ENCODE measurements at regions not wholly inside any gene's neighbourhood (a gene's known extent, or its start where the extent isn't known, plus 50 kb on each side); places are given as distances from the start of the nearest gene placed in this dataset.

GRCh38 chr12:63302269-63302940 lies 151.4 kb upstream of the AVPR1A start:
- ATAC-seq (ENCODE audit: low read depth) (no peak), DNase-seq (no peak)
- Histone ChIP-seq H3K27me3 (replicated peaks in 1 of 4; ENCODE audit: control extremely low read depth in 1 of 4, control insufficient read depth in 3 of 4, insufficient read depth in 4 of 4, low read length in 3 of 4) (no peaks in the 10 kb centered on the region), H4K20me1 (ENCODE audit: control insufficient read depth, insufficient read depth, low read length, poor library complexity, severe bottlenecking) (no peaks in the 10 kb centered on the region), H2AFZ (ENCODE audit: insufficient read depth, low read depth, low read length, poor library complexity, severe bottlenecking) (no peak overlapping the region), H3K9me3 (ENCODE audit: control extremely low read depth in 1 of 3, control insufficient read depth in 2 of 3, insufficient read depth in 1 of 3, low read length in 2 of 3) (no peaks in the 10 kb centered on the region), H3K36me3 (replicated peaks in 1 of 2; ENCODE audit: control extremely low read depth in 1 of 2, control insufficient read depth in 1 of 2, extremely low read depth in 1 of 2, insufficient read depth in 2 of 2, low read length in 1 of 2) (no peaks in the 10 kb centered on the region), H3K4me3 (ENCODE audit: control extremely low read depth in 1 of 5, extremely low read depth in 1 of 5, insufficient read depth in 1 of 5, low read depth in 2 of 5, low read length in 4 of 5) (no peak overlapping the region), H3K4me2 (replicated peaks; ENCODE audit: low read depth, low read length, poor library complexity, severe bottlenecking) (no peak overlapping the region), H3K79me2 (ENCODE audit: control insufficient read depth, insufficient read depth, low read length) (no peaks in the 10 kb centered on the region), H3K27ac (ENCODE audit: low read length in 2 of 2) (no peak overlapping the region), H3K9ac (ENCODE audit: low read length) (no peak overlapping the region), H3K4me1 (ENCODE audit: control insufficient read depth in 2 of 2, insufficient read depth in 2 of 2, low read length in 2 of 2) (no peaks in the 10 kb centered on the region)
- Mint-ChIP-seq H3K4me3 (no peak overlapping the region), H3K27ac (no peak overlapping the region), H3K9me3 (ENCODE audit: insufficient read depth) (no peaks in the 10 kb centered on the region), H3K4me1 (no peaks in the 10 kb centered on the region), H3K27me3 (no peaks in the 10 kb centered on the region)
- ChIA-PET CTCF (no interaction called here), POLR2A (no interaction called here)
- 100% methylated on average over 1 of the region's 7 CpGs for WGBS (ENCODE audit: insufficient coverage)
- intact Hi-C loops (cut with micrococcal nuclease): no loop called here
- no peak for TF ChIP-seq CTCF (IDR thresholded peaks at IDR 0.05)
- TF ChIP-seq EZH2 (IDR thresholded peaks at IDR 0.05; ENCODE audit: borderline replicate concordance, insufficient read depth, low read depth, low read length, poor library complexity, severe bottlenecking): no peak

- Histone ChIP-seq H3K27ac (ENCODE audit: low read length in 2 of 2) (no peak overlapping the region), H3K79me2 (ENCODE audit: control insufficient read depth, insufficient read depth, low read length) (no peaks in the 10 kb centered on the region), H3K4me3 (ENCODE audit: control extremely low read depth in 1 of 5, extremely low read depth in 1 of 5, insufficient read depth in 1 of 5, low read depth in 2 of 5, low read length in 4 of 5) (no peak overlapping the region), H3K36me3 (replicated peaks in 1 of 2; ENCODE audit: control extremely low read depth in 1 of 2, control insufficient read depth in 1 of 2, extremely low read depth in 1 of 2, insufficient read depth in 2 of 2, low read length in 1 of 2) (no peaks in the 10 kb centered on the region), H3K9me3 (ENCODE audit: control extremely low read depth in 1 of 3, control insufficient read depth in 2 of 3, insufficient read depth in 1 of 3, low read length in 2 of 3) (no peaks in the 10 kb centered on the region), H3K27me3 (replicated peaks in 1 of 4; ENCODE audit: control extremely low read depth in 1 of 4, control insufficient read depth in 3 of 4, insufficient read depth in 4 of 4, low read length in 3 of 4) (no peaks in the 10 kb centered on the region), H4K20me1 (ENCODE audit: control insufficient read depth, insufficient read depth, low read length, poor library complexity, severe bottlenecking) (no peaks in the 10 kb centered on the region), H3K9ac (ENCODE audit: low read length) (no peak overlapping the region), H3K4me1 (ENCODE audit: control insufficient read depth in 2 of 2, insufficient read depth in 2 of 2, low read length in 2 of 2) (no peaks in the 10 kb centered on the region), H2AFZ (ENCODE audit: insufficient read depth, low read depth, low read length, poor library complexity, severe bottlenecking) (no peak overlapping the region), H3K4me2 (replicated peaks; ENCODE audit: low read depth, low read length, poor library complexity, severe bottlenecking) (no peak overlapping the region)
- intact Hi-C loops (cut with micrococcal nuclease): no loop called here
- ChIA-PET POLR2A (no interaction called here), CTCF (no interaction called here)
- no peak for TF ChIP-seq EZH2 (IDR thresholded peaks at IDR 0.05; ENCODE audit: borderline replicate concordance, insufficient read depth, low read depth, low read length, poor library complexity, severe bottlenecking)
- TF ChIP-seq CTCF (IDR thresholded peaks at IDR 0.05): no peak
- ATAC-seq (ENCODE audit: low read depth) (no peak), DNase-seq (no peak)
- H3K27ac Mint-ChIP-seq: no peak overlapping the region
- H3K27me3 Mint-ChIP-seq: no peaks in the 10 kb centered on the region
- no peaks in the 10 kb centered on the region for H3K9me3 Mint-ChIP-seq (ENCODE audit: insufficient read depth)
- no peaks in the 10 kb centered on the region for H3K4me1 Mint-ChIP-seq
- H3K4me3 Mint-ChIP-seq: no peak overlapping the region
These were observed 150.3 kb upstream of the AVPR1A start for GRCh38 chr12:63301311-63301710.

Data from B cell (primary cell).